ENCODE measurements at regions not wholly inside any gene's neighbourhood (a gene's known extent, or its start where the extent isn't known, plus 50 kb on each side); places are given as distances from the start of the nearest gene placed in this dataset.

GRCh38 chr21:28614791-28615190 lies 377.9 kb downstream of the LTN1 start:
- TF ChIP-seq POLR2A (IDR thresholded peaks at IDR 0.05) = no peak
- TF ChIP-seq, protein P1, sequence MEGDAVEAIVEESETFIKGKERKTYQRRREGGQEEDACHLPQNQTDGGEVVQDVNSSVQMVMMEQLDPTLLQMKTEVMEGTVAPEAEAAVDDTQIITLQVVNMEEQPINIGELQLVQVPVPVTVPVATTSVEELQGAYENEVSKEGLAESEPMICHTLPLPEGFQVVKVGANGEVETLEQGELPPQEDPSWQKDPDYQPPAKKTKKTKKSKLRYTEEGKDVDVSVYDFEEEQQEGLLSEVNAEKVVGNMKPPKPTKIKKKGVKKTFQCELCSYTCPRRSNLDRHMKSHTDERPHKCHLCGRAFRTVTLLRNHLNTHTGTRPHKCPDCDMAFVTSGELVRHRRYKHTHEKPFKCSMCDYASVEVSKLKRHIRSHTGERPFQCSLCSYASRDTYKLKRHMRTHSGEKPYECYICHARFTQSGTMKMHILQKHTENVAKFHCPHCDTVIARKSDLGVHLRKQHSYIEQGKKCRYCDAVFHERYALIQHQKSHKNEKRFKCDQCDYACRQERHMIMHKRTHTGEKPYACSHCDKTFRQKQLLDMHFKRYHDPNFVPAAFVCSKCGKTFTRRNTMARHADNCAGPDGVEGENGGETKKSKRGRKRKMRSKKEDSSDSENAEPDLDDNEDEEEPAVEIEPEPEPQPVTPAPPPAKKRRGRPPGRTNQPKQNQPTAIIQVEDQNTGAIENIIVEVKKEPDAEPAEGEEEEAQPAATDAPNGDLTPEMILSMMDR (IDR thresholded peaks at IDR 0.05) = no peak
